ENCODE measurements at regions not wholly inside any gene's neighbourhood (a gene's known extent, or its start where the extent isn't known, plus 50 kb on each side); places are given as distances from the start of the nearest gene placed in this dataset.
A peak's percentile ranks its signal among the peaks of the same experiment; 100 is the strongest.
"Not testable (repeated sequence)": the region's sequence is repeated elsewhere in the genome, so short reads cannot be mapped to it uniquely, and the experiment has no call there.

DNA sequence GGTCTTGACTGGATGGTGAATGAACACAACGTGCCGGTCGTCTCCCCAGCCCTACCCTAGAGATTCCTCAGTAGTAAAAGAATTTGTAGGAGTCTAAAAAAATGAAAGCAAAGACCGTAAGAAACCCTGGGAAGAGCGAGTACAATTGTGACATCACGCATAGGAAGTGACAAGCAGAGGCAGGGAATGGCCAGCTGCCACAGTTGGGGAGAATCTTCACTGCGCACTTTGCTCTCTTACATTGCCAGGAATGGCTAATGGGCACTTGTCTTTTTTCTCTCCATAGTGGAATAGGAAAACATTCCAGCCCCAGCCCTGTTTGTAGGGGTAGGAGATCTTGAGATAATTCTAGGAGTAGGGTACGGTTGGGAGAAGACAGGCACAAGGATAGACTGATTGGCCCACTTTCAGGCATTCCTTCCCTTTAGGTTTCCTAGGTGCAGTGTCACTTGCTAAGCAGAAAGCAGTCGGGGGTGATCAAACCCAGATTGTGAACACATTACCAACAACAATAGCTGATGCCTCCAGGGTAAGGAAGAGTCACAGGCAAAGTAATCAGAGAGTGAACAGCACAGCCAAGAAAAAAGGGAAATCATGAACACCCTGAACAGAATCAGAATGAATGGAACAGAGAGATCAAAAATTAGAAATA lies 302.7 kb downstream of the MAN2A1 start:
- no peak for DNase-seq

DNA sequence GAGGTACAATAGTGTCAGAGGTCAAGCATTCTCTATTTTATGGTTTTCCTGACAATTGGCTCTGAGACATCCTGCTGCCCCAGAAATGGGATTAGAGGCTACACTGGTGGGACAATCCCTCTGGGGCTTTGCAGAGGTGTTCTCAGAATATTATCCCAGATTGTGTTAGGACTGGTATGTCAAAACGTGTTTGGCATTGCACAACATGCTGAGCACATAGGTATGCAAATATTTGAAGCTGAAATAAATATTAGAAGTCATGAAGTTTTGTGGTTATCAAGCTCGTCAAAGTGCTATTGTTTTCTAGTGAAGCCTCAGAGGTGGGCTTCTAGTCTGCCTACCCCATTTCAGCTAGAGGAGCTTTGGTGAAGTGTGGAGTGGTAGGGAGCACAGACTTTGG lies 304.4 kb downstream of the MAN2A1 start:
- DNase-seq = no peak

DNA sequence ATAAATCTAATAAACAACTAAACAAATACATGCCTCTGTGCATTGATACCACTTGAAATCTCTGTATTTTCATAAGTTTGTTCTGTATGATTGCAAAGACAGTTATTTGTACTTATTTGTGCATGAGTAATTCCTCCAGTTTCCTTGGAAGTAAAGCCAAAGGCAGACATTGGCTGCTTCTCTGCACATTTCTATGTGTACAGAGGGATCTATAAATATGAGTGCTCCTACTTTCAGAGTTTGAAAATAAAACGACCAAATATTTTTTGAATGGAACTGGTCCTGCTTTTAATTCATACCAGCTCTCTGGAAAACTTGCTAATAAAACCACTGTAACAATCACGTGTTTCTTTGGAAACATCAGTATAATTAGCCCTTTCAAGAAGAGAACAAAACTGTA lies 306.5 kb downstream of the MAN2A1 start:
- DNase-seq = no peak

DNA sequence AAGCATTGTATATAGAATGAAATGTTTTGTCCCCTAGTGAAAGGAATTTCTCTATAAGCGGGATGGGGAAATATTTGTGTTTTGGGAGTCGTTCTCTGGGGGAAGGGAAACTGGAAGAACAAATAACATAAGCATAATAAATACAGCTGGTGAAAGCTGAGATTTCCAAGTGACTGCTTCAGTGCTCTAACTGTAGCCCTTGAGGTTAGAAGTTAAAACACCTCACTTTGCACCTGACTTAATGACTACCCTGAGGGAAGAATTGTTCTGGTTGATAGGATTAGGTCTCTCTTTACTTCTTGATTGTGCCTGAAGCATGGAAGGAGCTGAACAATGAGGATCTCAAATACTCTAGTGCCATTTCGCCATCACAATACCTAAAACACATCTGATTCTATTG lies 307.4 kb downstream of the MAN2A1 start:
- DNase-seq = peak; percentile 89

DNA sequence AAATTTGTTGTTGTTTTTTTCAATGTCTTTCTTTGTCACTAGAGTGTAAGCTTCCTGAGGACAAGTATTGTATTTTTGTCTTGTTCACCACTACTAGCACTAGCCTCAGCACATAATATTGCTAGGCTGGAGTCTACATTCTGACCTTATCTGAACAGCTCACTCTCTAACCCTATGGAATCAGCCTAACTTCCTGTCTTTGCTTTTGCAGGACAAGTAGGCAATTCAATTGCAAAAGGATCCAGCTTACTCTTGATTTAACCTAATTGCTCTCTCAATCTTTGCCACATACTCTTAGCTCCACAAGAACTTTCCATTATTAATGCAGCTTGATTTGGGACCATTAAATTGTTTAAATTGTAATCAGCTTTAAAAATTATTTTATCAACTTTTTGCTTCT lies 308.5 kb downstream of the MAN2A1 start:
- DNase-seq = no peak

DNA sequence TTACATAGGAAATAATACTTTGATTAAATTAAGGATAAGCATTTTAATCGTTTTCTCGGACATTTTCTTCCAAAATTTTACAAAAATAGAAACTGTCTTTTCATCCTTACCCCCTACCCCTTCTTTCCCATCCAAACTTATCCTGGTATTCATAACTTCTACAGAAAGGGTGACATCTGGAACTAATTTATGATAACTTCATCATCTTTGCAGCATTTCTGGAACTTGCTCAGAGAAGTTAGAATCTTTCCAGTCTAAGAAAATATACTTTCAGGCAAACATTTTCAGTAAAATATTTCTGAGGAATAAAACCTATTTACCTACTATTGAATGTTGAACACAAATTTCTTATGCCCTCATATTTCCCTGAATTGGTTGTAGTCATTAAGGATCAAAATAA lies 309.0 kb downstream of the MAN2A1 start:
- no peak for DNase-seq

DNA sequence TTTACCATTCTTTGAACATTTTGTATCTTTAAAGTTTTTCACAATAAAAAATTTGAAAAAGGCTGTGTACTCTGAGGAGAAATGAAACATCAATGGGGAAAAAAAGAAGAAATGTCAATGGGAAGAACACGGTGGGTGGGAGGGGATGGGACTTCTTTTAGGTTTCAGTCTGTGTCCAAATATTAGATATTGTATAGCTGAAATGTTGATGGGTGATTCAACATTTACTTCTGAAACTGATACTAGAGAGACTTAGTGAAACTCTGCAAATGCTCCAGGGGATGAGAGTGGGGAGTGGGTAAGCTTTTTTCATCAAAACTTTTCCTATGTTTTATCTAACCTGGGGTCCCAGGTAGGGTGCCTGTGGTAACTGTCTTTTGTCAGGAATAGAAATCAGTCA lies 311.9 kb downstream of the MAN2A1 start:
- DNase-seq = no peak

DNA sequence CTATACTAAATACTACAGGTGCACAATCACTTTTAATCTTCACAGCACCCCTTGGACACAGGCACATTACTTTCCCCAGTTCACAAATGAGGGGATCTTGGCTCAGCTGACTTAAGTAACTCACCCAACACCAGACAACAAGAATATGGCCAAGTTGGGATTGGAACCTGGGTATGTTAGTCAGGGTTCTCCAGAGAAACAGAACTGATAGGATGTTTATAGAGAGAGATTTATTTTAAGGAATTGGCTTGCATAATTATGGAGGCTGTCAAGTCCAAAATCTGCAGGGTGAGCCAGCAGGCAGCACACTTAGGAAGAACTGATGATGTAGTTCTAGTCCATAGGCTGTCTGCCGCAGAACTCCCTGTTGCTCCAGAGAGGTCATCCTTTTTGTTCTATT lies 312.9 kb downstream of the MAN2A1 start:
- DNase-seq = no peak

DNA sequence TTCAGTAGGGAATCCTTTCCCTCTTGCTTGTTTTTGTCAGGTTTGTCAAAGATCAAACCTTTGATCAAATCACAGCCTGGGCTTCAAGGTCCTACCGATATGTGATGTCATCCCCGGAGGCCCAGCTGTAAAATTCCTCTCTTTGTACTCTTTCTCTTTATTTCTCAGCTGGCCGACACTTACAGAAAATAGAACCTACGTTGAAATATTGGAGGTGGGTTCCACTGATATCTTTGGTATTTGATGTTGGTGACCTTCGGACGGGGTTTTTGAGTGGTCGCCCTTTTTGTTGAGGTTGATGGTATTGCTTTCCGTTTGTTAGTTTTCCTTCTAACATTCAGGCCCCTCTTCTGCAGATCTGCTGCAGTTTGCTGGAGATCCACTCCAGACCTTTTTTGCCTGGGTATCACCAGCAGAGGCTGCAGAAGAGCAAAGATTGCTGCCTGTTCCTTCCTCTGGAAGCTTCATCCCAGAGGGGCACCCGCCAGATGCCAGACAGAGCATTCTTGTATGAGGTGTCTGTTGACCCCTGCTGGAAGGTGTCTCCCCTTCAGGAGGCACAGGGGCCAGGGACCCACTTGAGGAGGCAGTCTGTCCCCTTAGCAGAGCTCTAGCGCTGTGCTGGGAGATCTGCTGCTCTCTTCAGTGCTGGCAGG lies 316.3 kb downstream of the MAN2A1 start:
- DNase-seq = not testable (repeated sequence)

DNA sequence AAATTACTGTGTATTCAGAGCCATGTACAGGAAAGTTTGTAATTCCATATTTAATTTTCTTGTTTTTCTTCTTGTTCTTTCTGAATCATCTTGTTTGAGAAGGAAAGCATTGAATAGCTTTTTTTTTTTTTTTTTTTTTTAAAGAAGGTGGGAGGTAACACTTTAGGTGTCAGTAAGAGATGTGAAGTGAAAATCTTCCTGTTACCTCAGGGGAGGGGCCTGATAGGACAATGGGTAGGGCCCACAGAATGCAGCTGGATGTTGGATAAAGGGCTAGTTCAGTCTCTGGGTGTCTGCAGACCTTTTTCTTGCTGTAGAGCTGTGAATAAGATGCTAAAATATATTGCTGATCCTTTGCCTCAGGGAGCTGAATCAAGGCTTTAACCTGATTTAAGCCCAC lies 317.4 kb downstream of the MAN2A1 start:
- DNase-seq = no peak

DNA sequence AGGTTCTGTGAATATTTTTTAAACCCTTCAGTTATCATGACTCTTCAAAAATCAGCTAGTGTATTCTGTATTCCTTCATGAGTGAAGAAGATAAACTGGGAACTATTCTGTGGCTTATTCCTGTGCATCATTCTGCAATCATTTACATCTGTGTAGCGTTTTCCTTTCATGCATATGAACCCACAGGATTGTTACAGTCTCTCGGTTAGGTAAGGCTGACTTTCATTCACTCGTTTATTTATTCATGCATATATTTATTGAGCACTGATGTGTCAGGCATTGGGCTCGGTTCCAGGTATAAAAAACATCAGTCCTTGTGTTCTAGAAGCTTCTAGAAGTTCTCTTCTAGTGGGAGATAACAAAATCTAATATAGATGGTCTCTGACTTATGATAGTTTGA lies 318.4 kb downstream of the MAN2A1 start:
- no peak for DNase-seq

DNA sequence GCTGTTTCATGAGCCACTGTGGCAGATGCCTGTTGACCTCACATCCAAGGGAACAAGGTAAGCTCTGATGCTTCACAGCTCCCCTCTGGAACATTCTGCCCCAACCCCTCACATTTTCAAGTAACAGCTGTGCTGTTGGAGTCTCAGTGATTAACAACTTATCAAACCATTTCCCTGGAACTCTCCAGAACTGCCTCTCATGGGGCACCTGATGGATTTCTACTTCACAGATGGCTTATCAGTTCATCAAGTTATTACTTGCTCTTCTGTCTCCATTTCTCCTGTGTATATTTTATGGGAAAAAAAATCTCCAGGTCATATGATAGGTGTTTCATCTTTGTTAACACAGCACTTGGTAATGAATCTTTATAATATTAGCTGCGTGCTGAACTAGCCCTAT lies 322.4 kb downstream of the MAN2A1 start:
- no peak for DNase-seq

DNA sequence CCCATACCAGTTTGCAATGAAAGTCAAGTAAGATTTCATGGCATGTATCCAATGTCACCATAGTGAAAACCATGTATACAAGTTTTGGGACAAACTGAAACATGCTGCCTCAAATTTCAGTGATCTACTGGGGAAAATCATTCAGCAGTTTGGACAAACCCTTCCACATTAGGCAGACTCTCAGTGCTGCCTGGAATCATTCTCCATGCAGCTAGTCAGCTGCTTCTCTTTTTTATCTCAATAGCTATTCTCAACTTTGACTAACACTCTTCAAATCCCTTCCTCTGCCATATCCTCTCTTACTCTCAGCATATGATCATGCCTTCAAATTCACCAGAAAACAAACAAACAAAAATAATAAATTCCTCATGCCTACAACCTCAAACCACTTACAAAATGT lies 323.3 kb downstream of the MAN2A1 start:
- no peak for DNase-seq

DNA sequence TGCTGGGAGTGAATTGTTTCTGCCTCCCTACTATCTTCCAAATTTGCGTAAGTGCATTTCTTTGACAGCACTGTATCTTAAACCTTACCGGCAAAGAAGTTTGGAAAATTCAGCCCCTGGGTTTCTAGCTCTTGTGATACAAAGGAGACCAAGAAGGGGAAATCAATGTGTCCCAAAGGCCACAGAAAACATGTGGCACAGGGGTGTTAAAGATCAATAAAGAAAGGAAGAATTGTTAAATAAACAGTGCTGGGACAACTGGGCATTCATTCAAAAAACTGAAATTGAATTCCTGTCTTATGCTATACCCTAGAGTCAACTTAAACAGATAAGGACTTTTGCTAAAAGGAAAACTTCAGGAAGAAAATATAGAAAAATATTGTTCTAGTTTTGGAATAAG lies 328.1 kb downstream of the MAN2A1 start:
- DNase-seq = no peak

DNA sequence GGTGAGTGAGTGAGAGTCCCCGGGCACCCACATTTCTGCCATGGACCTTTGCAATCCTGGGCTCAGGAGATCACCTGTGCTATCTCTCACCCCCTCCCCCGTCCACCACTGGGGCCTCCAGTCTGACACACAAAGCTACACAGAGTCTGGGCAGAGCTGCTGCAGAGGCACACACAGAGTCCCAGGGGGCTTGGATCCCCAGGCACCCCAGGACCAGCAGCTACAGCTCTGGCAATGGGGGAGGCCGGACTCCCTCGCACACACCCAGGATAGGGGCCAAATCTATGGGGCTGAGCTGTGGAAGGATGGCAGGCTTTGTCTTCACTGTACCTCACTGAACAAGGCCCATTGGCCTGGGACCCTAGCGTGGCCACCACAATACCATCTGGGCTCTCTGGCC lies 328.8 kb downstream of the MAN2A1 start:
- no peak for DNase-seq

DNA sequence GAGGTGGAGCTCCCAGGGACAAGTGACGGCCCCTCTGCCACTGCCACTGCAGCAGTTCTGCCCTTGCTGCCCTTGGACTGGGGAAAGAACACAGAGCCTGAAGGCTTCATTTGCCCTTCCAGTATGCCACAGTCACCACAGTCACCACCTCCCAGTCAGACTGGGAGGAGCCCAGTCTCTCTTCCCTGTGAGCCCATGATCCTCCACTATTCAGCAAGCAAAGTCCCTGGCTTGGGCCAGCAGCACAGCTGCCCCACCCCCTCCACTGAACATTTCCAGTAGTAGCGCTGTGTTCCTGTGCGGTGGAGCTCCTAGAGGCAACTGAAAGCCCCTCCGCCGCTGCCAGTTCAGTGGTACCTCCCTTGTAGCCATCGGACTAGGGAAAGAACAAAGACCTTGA lies 329.4 kb downstream of the MAN2A1 start:
- DNase-seq = no peak

DNA sequence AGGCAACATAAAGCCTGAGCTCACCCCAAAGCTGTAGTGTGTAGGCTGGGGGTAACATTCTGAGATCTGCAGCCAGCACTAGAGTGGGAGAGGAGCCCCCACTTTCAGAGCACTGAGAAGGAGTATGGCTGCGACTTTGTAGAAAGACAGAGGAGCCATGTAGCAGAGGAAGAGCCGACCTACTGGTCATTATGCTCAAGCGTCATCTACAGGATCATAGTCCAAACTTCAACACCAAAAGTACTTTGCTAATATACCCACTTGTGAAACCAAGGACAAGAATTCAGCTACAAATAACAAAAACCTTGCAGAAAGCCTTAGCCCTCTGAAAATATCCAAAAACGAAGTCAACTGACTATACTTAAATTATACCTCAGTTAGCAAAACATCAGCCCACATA lies 330.1 kb downstream of the MAN2A1 start:
- no peak for DNase-seq

DNA sequence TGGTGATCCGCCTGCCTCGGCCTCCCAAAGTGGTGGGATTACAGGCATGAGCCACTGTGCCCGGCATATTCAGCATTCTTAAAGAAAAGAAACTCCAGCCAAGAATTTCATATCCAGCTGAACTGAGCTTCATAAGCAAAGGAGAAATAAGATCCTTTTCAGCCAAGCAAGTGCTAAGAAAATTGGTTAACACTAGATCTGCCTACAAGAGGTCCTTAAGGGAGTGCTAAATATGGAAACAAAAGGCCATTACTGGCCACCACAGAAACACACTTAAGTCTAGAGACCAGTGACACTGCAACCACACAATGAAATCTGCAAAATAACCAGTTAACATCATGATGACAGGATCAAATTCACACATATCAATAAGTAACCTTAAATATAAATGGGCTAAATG lies 331.5 kb downstream of the MAN2A1 start:
- DNase-seq = no peak

DNA sequence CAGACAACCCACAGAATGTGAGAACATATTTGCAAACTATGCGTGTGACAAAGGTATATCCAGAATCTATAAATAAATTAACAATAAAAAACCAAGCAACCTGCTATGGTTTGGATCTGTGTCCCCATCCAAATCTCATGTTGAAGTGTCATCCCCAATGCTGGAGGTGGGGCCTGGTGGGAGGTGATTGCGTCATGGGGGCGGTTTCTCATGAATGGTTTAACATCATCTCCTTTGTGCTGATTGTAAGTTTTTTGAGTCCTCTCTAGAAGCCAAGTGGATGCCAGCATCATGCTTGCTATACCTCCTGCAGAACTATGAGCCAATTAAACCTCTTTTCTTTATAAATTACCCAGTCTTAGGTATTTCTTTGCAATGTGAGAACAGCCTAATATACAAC lies 335.4 kb downstream of the MAN2A1 start:
- DNase-seq = no peak

DNA sequence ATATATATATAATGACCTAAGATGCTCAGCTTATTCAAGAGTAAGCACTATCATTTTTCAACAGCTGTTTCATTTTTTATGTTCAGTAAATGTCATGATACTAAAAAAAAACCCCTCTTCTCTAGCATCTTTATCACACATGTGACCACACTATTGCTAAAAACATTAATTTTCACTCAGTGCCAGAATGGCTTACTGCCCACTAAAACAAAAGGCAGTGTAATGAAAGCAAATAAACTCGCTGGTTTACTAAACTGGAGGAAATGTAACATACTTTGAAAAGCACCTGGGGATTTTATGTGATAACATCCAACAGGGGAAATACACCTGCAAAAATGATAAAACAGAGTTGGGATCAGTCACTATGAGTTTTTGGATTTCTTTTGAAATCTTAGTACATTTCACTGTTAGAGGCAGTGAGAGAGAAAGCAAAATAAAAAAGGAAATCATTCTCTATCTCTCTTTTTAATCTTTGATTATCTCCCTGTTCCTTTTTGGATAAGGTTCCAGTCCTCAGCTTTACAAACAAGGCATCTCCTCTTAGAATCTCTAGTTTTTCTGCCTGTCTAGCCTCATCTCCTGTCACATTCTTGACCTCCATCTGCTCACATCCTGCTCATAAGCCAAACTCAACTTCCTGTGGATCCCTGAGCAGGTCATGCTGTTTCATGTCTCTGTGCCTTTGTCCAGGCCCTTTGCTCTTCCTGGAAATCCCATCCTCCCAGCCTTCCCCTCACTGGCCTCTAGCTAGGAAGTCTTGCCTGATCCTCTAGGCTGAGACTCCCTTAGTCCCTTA lies 338.0 kb downstream of the MAN2A1 start:
- no peak for DNase-seq

DNA sequence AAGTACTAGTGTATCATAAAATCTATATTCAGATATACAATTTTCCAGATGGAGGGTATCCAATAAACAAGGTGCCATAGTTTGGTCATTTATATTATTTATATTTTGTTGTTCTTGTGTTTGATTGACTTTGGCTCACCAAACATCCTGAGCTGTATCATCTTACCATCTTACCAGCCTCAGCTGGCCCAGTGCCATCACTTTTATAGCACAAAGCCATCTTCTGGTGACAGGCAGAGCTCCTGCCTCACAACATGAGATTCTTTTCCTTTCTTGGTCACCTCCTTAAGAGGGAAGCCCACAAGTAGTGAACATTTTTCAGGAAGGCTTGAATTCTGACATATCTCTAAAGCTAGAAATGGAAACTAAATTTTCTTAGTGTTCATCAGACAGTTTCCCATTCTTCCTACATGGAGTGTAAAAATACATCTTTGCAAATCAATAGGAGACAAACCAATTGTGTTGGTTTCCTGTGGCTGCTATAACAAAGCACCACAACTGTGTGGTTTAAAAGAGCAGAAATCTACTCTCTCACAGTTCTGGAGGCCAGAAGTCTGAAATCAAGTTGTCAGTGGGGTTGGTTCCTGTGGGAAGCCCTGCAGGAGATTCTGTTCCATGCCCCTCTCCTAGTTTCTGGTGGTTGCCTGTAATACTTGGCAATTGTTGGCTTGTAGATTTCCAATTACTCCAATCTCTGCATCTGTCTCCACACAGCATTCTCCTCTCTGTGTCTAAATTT lies 341.8 kb downstream of the MAN2A1 start:
- DNase-seq = no peak

DNA sequence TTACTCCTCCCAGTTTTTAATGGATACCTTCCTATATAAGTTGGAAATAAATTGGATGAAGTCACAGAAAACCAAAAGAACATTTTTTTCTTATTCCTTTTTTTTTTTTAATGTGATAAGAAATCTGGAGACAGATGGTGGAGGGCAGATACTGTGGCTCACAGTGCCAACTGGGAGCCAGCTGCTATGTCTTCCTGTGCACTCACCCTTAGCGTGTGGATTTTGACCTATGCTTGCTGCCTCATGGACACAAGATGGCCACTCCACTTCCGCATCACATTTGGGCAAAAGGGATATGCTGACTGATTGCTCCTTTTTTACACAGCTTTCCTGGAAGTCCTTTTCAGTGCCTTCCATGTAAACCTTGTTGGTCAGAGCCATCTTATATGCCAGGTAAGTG lies 342.6 kb downstream of the MAN2A1 start:
- no peak for DNase-seq

DNA sequence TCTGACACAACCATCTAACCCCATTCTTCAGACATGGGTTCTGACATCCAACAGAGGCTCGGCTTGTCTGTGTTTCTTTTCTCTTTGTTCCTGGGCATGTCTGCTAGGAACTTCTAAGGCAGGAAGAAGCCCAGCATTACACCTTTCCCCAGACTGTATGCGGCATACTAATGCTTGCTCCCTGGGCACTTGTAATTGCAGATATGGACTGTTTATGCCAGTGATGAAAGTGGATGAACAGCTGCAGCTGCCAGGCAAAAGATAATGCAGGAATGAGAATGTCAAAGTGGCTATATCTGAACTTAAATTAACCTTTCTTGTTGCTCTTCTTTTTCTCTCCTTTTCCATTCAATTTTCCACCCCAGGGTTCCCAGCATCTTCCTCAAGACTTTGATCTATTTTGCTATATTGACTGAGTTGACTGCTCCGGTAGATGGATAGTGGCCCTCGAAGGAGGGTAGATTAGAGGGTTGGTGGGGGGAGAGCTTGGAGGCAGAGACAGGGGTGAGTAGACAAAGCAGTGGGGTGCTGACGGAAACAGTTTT lies 344.4 kb downstream of the MAN2A1 start:
- no peak for DNase-seq

Data from DMS79 (cell line).